ENCODE measurements at regions not wholly inside any gene's neighbourhood (a gene's known extent, or its start where the extent isn't known, plus 50 kb on each side); places are given as distances from the start of the nearest gene placed in this dataset.

GRCh38 chr18:24853076-24853475, 392.6 kb downstream of the HRH4 start:
- Histone ChIP-seq H3K56ac (ENCODE audit: extremely low read depth, insufficient read depth, low read length) (no peak overlapping the region), H3K14ac (replicated peaks; ENCODE audit: low read depth, low read length) (no peak overlapping the region), H3K9me3 (ENCODE audit: control insufficient read depth, insufficient read depth, low read length) (no peaks in the 10 kb centered on the region), H2BK5ac (ENCODE audit: low read depth, low read length, poor library complexity, severe bottlenecking) (no peak overlapping the region), H4K20me1 (ENCODE audit: insufficient read depth, low read length) (no peaks in the 10 kb centered on the region), H4K91ac (ENCODE audit: insufficient read depth, low read depth, low read length) (no peak overlapping the region), H2BK20ac (ENCODE audit: low read depth, low read length) (no peak overlapping the region), H3K79me1 (ENCODE audit: low read depth in 1 of 2, low read length in 2 of 2) (no peaks in the 10 kb centered on the region), H3K27ac (ENCODE audit: insufficient read depth, low read length) (no peak overlapping the region), H2BK15ac (ENCODE audit: low read depth, low read length) (no peak overlapping the region), H3K4me3 (ENCODE audit: insufficient read depth, low read depth, low read length) (no peak overlapping the region), H3K9ac (ENCODE audit: low read depth, low read length) (no peak overlapping the region), H4K5ac (ENCODE audit: low read depth, low read length) (no peak overlapping the region), H3K18ac (ENCODE audit: low read depth, low read length) (no peak overlapping the region), H3K36me3 (ENCODE audit: control insufficient read depth, insufficient read depth, low read length) (no peaks in the 10 kb centered on the region), H3K9me1 (ENCODE audit: insufficient read depth, low read length) (0 out of 2 replicates have a peak, but pooled peaks cover 4% of the 10 kb centered on the region), H2AK5ac (ENCODE audit: low read depth, low read length) (no peak overlapping the region), H2AFZ (replicated peaks; ENCODE audit: low read length, poor library complexity) (no peak overlapping the region), H3K4me2 (ENCODE audit: low read depth, low read length) (no peak overlapping the region), H2AK9ac (replicated peaks; ENCODE audit: low read depth, low read length, poor library complexity) (no peak overlapping the region), H3K4ac (ENCODE audit: low read depth, low read length) (no peak overlapping the region), H4K8ac (ENCODE audit: low read depth in 2 of 2, low read length in 2 of 2) (no peak overlapping the region), H2BK120ac (ENCODE audit: low read depth, low read length) (no peak overlapping the region), H3K27me3 (ENCODE audit: control insufficient read depth, insufficient read depth, low read length) (peaks cover 6% of the 10 kb centered on the region), H3K4me1 (ENCODE audit: control insufficient read depth, insufficient read depth, low read length) (no peaks in the 10 kb centered on the region), H3K23ac (ENCODE audit: low read depth, low read length) (no peak overlapping the region)
- BruUV-seq (replicated peaks) = no TSS peak
- TF ChIP-seq SMC3 (IDR thresholded peaks at IDR 0.05; ENCODE audit: low read depth, low read length) = no peak
- TF ChIP-seq BHLHE40 (IDR thresholded peaks at IDR 0.05; ENCODE audit: low read depth, low read length) = no peak
- no peak for TF ChIP-seq MXI1 (IDR thresholded peaks at IDR 0.05; ENCODE audit: borderline replicate concordance, low read depth, low read length)
- no peak for TF ChIP-seq RCOR1 (IDR thresholded peaks at IDR 0.05; ENCODE audit: insufficient replicate concordance, low read length)
- TF ChIP-seq FOS (IDR thresholded peaks at IDR 0.05; ENCODE audit: low read depth, low read length) = no peak
- no peak for TF ChIP-seq NFE2L2 (IDR thresholded peaks at IDR 0.05; ENCODE audit: low read depth, low read length)
- TF ChIP-seq ELK1 (IDR thresholded peaks at IDR 0.05; ENCODE audit: borderline replicate concordance, low read depth, low read length) = no peak
- no peak for TF ChIP-seq MAFK (IDR thresholded peaks at IDR 0.05; ENCODE audit: low read depth, low read length)
- no peak for TF ChIP-seq RAD21 (IDR thresholded peaks at IDR 0.05; ENCODE audit: low read length)
- TF ChIP-seq POLR2A (IDR thresholded peaks at IDR 0.05; ENCODE audit: low read depth, low read length) = no peak
- no peak for TF ChIP-seq CEBPB (IDR thresholded peaks at IDR 0.05; ENCODE audit: low read depth, low read length)
- no peak for TF ChIP-seq CHD1 (IDR thresholded peaks at IDR 0.05; ENCODE audit: low read depth, low read length)
- TF ChIP-seq CTCF (conservative IDR thresholded peaks at IDR 0.05; ENCODE audit: low read depth, low read length) = no peak
- TF ChIP-seq RFX5 (IDR thresholded peaks at IDR 0.05; ENCODE audit: low read depth, low read length) = no peak
- no peak for TF ChIP-seq MAZ (IDR thresholded peaks at IDR 0.05; ENCODE audit: borderline replicate concordance, low read depth, low read length)
- no peak for TF ChIP-seq USF2 (IDR thresholded peaks at IDR 0.05; ENCODE audit: low read depth, low read length)
- intact Hi-C loops (cut with micrococcal nuclease) (no loop called here), dilution Hi-C loops (cut with HindIII; ENCODE audit: low sequenced_read_pairs, unreplicated experiment) (no loop called here), in situ Hi-C loops (cut with MboI; ENCODE audit: low sequenced_read_pairs) (no loop called here)
- ATAC-seq (ENCODE audit: low read depth) = no peak
- no CpG with 5 or more reads among the region's 4 CpGs for WGBS, 2 experiments (ENCODE audit: extremely low coverage in 2 of 2, insufficient read length in 1 of 2)
- ChIA-PET POLR2A (ENCODE audit: unreplicated experiment) (no interaction called here), CTCF (no interaction called here)
- no peak for DNase-seq
